ENCODE measurements at regions not wholly inside any gene's neighbourhood (a gene's known extent, or its start where the extent isn't known, plus 50 kb on each side); places are given as distances from the start of the nearest gene placed in this dataset.

GRCh38 chr6:134470457-134470975, 152.6 kb upstream of the SGK1 start:
- no peak for DNase-seq (ENCODE audit: low read depth in 4 of 4, low spot score in 3 of 4)

GRCh38 chr6:134469702-134470456, 152.0 kb upstream of the SGK1 start:
- no peak for DNase-seq (ENCODE audit: low read depth in 4 of 4, low spot score in 3 of 4)

DNA sequence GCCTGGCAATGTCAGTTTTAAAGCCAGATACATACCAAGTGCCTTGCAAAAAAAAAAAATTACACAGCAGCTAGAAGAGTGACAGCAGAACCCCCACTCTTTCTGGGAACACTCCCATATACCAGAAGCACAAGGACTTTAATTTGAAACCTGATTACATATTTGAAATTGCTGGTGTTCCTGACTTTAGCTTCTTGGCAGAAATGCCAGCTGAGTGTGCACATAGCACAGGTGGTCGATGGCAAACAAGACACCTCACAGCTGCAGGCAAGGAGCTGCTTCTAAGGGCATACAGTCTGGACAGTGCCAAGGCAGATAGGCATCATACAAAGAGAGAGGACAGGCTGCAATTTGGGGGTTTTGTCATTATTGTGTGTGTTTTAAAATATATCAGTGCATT, 150.7 kb upstream of the SGK1 start:
- no peak for DNase-seq (ENCODE audit: low read depth in 4 of 4, low spot score in 3 of 4)

- no peak for DNase-seq (ENCODE audit: low read depth in 4 of 4, low spot score in 3 of 4)
Measured at GRCh38 chr6:134467620-134468019, 149.7 kb upstream of the SGK1 start.

DNA sequence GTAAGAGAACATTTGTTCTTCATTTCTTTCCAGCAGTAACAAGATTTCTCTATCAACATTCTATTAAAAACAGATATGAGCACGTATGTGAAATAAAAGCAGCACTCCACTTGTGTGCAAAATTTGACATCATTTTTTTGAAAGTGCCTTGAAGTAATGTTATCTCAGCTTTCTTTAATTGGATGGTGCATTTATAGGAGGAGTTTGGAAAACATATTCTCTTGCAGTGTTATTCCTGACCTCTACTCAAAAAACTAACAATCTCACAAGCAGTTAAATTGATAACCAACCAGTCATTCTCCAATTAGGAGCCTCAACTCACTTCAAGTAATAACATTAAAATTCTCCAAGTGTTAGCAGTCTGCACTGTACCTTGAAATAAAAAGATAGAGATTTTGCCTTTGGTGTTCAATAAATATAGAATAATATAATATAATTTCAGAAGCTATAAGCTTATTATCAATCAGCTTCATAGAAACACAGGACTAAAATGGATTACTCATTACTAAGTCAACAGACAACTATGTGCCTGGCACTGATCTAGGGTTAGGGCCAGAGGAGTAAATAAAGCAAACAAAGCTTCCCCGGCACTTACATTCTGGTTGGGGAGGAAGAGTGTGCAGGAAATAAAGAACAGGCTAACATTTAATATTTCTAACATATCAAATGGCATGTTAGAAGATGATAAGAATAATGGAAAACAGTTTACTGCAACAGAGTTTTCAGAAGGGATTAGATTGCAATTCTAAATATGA, 149.0 kb upstream of the SGK1 start:
- DNase-seq (ENCODE audit: low read depth in 4 of 4, low spot score in 3 of 4) = no peak

DNA sequence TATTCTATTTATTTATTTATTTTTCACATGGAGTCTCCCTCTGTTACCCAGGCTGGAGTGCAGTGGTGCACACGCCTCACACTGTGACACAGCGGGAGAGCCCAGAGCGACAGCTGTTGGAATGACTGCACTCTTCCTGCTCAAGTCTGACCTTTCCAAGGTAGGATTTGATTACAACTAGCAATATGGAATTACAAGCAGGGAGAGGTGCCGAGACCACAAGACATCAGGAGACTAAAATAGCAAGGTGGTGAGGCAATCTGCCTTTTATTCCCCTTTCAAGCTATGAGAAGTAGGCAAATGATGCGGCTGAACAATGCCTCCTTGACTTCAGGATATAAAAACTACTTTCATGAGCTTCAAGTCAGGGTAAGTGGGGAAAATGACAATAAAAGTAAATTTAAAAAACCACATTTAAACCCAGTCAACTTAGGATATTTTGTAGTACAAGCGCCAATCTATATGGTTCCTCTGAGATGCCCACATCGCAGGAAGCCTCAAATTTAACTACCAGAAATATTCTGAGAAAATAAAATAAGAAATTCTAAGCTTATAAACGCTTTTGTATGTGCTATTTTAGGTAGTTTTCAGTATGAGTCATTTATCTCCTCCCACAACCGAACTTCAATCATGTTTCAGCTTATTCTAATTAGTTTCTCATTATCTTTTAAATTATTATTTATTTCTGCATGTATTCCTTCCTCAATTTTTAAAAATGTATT, 146.9 kb upstream of the SGK1 start:
- no peak for DNase-seq (ENCODE audit: low read depth in 4 of 4, low spot score in 3 of 4)

GRCh38 chr6:134458857-134459657, 141.1 kb upstream of the SGK1 start:
- DNase-seq (ENCODE audit: low read depth in 4 of 4, low spot score in 3 of 4) = no peak

GRCh38 chr6:134457941-134458340, 140.0 kb upstream of the SGK1 start:
- no peak for DNase-seq (ENCODE audit: low read depth in 4 of 4, low spot score in 3 of 4)

DNA sequence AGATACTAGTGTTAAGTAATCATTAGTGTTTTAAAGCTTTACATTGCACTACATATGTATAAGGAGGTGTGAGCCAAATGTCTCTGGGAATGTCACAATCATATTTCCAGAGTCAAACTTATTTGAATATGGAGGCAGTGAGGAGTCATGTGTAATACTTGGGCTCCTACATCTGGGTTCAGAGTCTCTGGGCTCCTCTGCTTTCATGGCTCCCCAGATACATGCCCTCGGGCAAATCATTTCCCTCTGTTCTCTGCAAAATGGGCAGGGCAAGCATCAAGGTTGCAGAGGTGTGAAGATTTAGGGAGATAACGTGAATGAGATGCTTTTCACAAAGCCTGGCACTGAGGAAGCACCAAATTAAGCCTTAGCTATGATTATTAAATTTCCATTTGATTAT, 138.3 kb upstream of the SGK1 start:
- DNase-seq (ENCODE audit: low read depth in 4 of 4, low spot score in 3 of 4) = no peak

GRCh38 chr6:134455319-134455718, 137.4 kb upstream of the SGK1 start:
- DNase-seq (ENCODE audit: low read depth in 4 of 4, low spot score in 3 of 4) = no peak

DNA sequence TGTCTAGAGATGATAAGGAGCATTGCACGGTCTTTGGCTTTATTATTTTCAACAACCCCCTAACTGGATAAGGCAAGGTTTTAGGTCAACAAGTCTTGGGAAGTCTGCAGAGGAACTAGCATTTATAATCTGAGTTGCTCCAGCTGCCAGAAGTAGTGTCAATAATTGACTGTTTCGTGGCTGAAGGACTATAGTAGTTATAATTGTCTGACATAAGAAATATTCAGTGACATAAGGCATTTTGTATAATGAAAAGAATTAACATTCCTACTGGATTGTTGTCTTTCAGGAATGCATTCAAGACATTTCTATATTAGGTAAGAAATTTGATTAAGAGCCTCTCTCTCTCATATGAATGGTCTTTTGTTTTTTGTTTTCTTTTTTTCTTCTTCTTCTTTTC, 136.9 kb upstream of the SGK1 start:
- DNase-seq (ENCODE audit: low read depth in 4 of 4, low spot score in 3 of 4) = no peak

GRCh38 chr6:134453792-134454510, 136.0 kb upstream of the SGK1 start:
- no peak for DNase-seq (ENCODE audit: low read depth in 4 of 4, low spot score in 3 of 4)

- DNase-seq (ENCODE audit: low read depth in 4 of 4, low spot score in 3 of 4) = no peak
Measured at GRCh38 chr6:134452906-134453305, 135.0 kb upstream of the SGK1 start.

DNA sequence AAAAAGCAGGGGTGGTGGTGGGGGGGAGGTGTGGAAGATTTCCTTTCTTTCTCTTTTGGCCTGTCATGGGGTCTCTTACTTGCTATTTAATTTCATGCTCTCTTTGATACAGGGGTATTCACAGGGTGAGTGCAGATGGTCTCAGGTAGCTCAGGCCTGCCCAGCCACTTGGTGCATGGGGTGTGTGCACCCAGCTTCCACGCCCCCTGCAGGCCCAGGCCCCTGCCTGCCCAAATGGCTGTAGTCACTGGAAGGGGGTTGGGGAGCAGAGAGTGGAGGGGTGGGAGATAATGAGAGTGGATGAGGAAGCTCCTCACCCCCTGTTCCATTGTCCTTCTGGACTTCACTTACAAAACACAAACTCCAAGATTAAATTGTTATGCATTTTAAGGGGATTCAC, 133.6 kb upstream of the SGK1 start:
- no peak for DNase-seq (ENCODE audit: low read depth in 4 of 4, low spot score in 3 of 4)

- no peak for DNase-seq (ENCODE audit: low read depth in 4 of 4, low spot score in 3 of 4)
Measured at GRCh38 chr6:134449781-134450180, 131.9 kb upstream of the SGK1 start.

GRCh38 chr6:134449004-134449403, 131.1 kb upstream of the SGK1 start:
- DNase-seq (ENCODE audit: low read depth in 4 of 4, low spot score in 3 of 4) = no peak

DNA sequence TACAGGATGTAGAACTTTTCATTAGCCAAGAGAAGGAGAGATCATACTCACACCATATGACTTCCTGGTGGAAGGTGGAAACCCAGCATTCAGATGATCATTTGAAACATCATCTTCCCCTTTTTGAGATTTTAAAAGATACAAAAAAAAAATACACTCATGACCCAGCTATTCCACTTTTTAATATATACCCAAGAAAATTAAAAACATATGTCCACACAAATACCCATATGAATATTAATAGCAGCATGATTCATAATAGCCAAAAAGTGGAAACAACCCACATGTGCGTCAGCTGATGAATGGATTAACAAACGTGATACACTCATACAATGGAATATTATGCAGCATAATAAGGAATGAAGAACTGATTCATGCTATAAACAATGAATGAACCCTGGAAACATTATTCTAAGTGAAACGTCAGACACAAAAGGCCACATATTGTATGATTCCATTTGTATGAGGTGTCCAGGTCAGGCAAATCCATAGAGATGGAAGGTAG, 130.0 kb upstream of the SGK1 start:
- DNase-seq (ENCODE audit: low read depth in 4 of 4, low spot score in 3 of 4) = no peak

GRCh38 chr6:134447423-134447822, 129.5 kb upstream of the SGK1 start:
- DNase-seq (ENCODE audit: low read depth in 4 of 4, low spot score in 3 of 4) = no peak

DNA sequence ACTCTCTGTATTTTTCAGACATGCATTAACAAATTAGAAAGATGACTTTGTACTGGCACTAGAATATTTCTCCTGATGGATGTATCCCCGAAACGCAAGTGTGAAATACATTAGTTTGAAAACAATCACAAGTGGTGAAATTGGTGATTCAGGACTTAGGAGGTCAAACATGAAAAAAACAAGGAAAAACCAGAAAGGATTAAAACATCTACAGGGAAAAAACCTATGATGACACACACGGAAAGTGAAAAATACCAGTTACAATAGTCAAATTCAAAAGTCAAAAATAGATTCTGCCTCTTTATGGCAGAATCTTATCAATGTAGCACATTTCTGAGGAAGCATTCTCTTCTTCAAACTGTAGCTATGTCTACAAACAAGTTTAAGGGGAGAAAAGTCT, 129.0 kb upstream of the SGK1 start:
- DNase-seq (ENCODE audit: low read depth in 4 of 4, low spot score in 3 of 4) = no peak
